ENCODE measurements at regions not wholly inside any gene's neighbourhood (a gene's known extent, or its start where the extent isn't known, plus 50 kb on each side); places are given as distances from the start of the nearest gene placed in this dataset.
"Not testable (repeated sequence)": the region's sequence is repeated elsewhere in the genome, so short reads cannot be mapped to it uniquely, and the experiment has no call there.

GRCh38 chr5:104594850-104595249, 1032.3 kb upstream of the NUDT12 start:
- DNase-seq = no peak

GRCh38 chr5:104576677-104577076, 1014.1 kb upstream of the NUDT12 start:
- DNase-seq = no peak

- no peak for DNase-seq
Observed at GRCh38 chr5:104573949-104574709, 1011.5 kb upstream of the NUDT12 start.

- DNase-seq = no peak
Observed at GRCh38 chr5:104569621-104570020, 1007.0 kb upstream of the NUDT12 start.

- DNase-seq = no peak
Observed at GRCh38 chr5:104564530-104564929, 1001.9 kb upstream of the NUDT12 start.

GRCh38 chr5:104556957-104557356, 994.4 kb upstream of the NUDT12 start:
- DNase-seq = no peak

- DNase-seq = no peak
Observed at GRCh38 chr5:104551628-104552027, 989.0 kb upstream of the NUDT12 start.

GRCh38 chr5:104546871-104547270, 984.3 kb upstream of the NUDT12 start:
- DNase-seq = not testable (repeated sequence)

GRCh38 chr5:104541141-104541785, 978.7 kb upstream of the NUDT12 start:
- DNase-seq = no peak

GRCh38 chr5:104540448-104540847, 977.9 kb upstream of the NUDT12 start:
- no peak for DNase-seq

- DNase-seq = no peak
Observed at GRCh38 chr5:104539618-104540350, 977.2 kb upstream of the NUDT12 start.

- no peak for DNase-seq
Observed at GRCh38 chr5:104538734-104539133, 976.1 kb upstream of the NUDT12 start.

GRCh38 chr5:104533498-104533897, 970.9 kb upstream of the NUDT12 start:
- no peak for DNase-seq

GRCh38 chr5:104526866-104527265, 964.3 kb upstream of the NUDT12 start:
- no peak for DNase-seq

GRCh38 chr5:104513640-104514072, 951.1 kb upstream of the NUDT12 start:
- no peak for DNase-seq

GRCh38 chr5:104513121-104513602, 950.6 kb upstream of the NUDT12 start:
- DNase-seq = no peak

- no peak for DNase-seq
Observed at GRCh38 chr5:104512063-104512825, 949.7 kb upstream of the NUDT12 start.

GRCh38 chr5:104498281-104498680, 935.7 kb upstream of the NUDT12 start:
- no peak for DNase-seq

GRCh38 chr5:104494083-104494482, 931.5 kb upstream of the NUDT12 start:
- DNase-seq = no peak

GRCh38 chr5:104472811-104473210, 910.2 kb upstream of the NUDT12 start:
- no peak for DNase-seq

GRCh38 chr5:104456122-104456521, 893.5 kb upstream of the NUDT12 start:
- DNase-seq = no peak

- DNase-seq = no peak
Observed at GRCh38 chr5:104452550-104452949, 890.0 kb upstream of the NUDT12 start.

- not testable (repeated sequence) for DNase-seq
Observed at GRCh38 chr5:104451911-104452310, 889.3 kb upstream of the NUDT12 start.
